ENCODE measurements at regions not wholly inside any gene's neighbourhood (a gene's known extent, or its start where the extent isn't known, plus 50 kb on each side); places are given as distances from the start of the nearest gene placed in this dataset.

DNA sequence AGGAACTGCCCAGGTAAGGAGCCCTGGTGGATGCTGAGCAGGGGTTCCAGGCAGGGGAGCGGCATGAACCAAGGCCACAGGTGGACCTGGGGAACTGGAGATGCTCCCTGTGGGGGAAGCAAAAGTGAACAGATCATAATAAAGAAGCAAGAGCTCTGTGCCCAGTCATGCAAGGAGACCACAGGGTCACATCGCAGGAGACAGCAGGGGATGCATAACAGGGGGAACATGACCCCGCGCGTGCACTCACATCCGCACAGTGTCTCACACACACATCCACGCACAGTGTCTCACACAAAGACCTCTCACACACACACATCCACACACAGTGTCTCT, 473.3 kb upstream of the HS6ST1 start:
- no peak for DNase-seq (ENCODE audit: low read depth)
- TF ChIP-seq, protein P1, sequence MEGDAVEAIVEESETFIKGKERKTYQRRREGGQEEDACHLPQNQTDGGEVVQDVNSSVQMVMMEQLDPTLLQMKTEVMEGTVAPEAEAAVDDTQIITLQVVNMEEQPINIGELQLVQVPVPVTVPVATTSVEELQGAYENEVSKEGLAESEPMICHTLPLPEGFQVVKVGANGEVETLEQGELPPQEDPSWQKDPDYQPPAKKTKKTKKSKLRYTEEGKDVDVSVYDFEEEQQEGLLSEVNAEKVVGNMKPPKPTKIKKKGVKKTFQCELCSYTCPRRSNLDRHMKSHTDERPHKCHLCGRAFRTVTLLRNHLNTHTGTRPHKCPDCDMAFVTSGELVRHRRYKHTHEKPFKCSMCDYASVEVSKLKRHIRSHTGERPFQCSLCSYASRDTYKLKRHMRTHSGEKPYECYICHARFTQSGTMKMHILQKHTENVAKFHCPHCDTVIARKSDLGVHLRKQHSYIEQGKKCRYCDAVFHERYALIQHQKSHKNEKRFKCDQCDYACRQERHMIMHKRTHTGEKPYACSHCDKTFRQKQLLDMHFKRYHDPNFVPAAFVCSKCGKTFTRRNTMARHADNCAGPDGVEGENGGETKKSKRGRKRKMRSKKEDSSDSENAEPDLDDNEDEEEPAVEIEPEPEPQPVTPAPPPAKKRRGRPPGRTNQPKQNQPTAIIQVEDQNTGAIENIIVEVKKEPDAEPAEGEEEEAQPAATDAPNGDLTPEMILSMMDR (IDR thresholded peaks at IDR 0.05; ENCODE audit: insufficient read depth, low read length) = no peak
- no peak overlapping the region for H3K4me3 ChIP-seq (ENCODE audit: low read depth, low read length)

DNA sequence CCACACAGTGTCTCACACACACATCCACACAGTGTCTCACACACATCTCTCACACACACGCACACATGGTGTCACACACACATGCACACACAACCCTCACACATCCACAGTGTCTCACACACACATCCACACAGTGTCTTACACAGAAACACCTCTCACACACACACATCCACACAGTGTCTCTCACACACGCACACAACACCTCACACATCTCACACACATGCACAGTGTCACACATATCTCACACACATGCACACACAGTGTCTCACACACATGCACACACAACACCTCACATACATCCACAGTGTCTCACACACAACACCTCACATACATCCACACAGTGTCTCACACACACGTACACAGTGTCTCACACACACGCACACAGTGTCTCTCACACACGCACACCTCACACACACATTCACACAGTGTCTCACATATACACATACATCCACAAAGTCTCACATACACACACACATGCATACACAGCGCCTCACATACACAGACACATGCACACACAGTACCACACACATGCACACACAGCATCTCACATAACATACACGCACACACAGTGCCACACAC, 473.9 kb upstream of the HS6ST1 start:
- no peak for DNase-seq (ENCODE audit: low read depth)
- no peak overlapping the region for H3K4me3 ChIP-seq (ENCODE audit: low read depth, low read length)
- TF ChIP-seq, protein P1 (IDR thresholded peaks at IDR 0.05; ENCODE audit: insufficient read depth, low read length) = no peak

DNA sequence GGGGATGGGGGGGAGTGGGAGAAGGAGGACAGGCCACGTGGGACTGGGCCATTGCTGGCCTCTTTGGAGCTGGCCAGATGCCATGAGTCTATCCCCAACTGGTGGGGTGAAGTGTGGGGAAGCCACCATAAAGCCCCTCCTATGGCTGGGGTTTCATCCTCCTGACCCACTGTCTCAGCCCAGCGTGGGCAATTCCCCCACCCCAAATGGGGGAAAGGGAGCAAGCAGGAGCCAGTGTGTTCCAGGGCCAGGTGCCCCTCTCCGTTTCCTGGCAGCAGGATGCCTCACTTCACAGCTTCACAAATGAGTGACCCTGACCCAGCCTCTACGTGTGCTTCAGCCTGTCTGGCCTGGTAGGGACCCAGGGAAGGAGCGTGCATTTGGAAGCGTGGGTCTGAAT, 474.7 kb upstream of the HS6ST1 start:
- no peak for DNase-seq (ENCODE audit: low read depth)
- no peak overlapping the region for H3K4me3 ChIP-seq (ENCODE audit: low read depth, low read length)
- TF ChIP-seq, protein P1 (IDR thresholded peaks at IDR 0.05; ENCODE audit: insufficient read depth, low read length) = no peak

DNA sequence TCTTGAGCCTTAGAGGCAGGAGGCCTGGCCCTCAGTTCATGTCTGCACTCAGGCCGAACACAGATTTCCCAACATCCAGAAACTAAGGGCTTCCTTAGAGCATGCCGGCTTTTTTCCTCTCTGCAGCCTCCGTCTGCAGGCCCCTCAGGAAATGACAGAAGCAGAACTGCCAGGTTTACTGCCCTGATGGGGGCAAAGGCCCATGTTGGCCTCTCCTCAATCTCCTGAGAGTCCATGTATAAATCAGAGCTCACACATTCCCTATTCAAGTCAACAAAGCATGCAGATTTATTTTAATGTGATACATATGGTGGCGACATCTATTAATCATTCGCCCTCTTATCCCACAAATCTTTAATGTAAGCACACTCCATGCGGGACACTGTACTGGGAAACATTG, 475.6 kb upstream of the HS6ST1 start:
- H3K4me3 ChIP-seq (ENCODE audit: low read depth, low read length) = no peak overlapping the region
- no peak for DNase-seq (ENCODE audit: low read depth)
- TF ChIP-seq, protein P1 (IDR thresholded peaks at IDR 0.05; ENCODE audit: insufficient read depth, low read length) = no peak

DNA sequence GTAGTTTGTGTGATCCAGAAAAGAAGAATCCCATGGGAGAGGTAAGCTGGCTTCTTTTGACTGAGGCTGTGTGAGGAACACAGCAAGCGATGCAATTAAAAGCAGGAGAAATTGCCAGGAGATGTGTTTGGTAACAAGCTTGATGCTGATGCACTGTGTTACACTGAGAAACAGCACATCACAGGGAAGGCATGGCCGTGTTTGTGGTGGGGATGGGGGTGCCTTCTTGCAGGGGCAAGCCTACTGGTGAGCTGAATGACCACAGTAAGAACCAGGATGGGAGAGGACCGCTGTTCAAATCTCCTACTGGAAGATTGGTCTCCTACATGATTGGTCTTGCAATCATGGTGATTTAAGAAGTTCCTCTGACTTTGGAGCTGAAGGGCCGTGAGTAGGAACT, 477.7 kb upstream of the HS6ST1 start:
- TF ChIP-seq, protein P1 (IDR thresholded peaks at IDR 0.05; ENCODE audit: insufficient read depth, low read length) = no peak
- no peak overlapping the region for H3K4me3 ChIP-seq (ENCODE audit: low read depth, low read length)
- no peak for DNase-seq (ENCODE audit: low read depth)

DNA sequence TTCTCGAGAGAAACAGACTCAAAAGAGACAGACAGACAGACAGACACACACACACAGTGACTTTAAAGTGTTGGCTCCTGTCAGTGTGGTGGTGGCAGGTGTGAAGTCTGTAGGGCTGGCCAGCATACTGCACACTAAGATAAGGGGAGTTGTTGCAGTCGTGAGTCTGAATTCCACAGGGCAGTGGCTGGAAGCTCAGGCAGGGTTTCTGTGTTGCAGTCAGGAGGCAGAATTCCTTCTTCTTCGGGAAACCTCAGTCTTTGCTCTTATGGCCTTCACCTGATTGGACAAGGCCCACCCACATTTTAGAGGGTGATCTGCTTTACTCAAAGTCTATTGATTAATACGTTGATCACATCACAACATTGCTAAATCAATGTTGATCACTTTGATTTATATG, 478.4 kb upstream of the HS6ST1 start:
- DNase-seq (ENCODE audit: low read depth) = no peak
- TF ChIP-seq, protein P1 (IDR thresholded peaks at IDR 0.05; ENCODE audit: insufficient read depth, low read length) = no peak
- no peak overlapping the region for H3K4me3 ChIP-seq (ENCODE audit: low read depth, low read length)

DNA sequence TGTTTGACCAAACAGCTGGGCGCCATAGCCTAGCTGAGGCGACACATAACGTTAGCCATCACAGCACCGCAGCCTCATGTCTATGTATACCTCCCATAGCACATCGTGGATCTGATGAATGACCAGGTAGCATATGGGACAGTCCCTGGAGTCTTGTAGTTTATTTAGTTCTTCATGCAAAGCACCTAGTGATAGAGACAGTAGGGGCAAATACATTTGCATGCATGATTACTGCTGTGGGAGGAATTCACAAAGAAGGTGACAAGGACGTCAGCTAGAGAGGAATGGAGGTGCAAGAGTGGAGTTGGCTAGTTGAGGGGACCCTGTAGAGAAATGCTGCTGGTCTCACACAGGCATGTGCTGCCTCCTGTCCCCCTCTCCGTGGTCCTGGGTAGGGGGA, 478.9 kb upstream of the HS6ST1 start:
- H3K4me3 ChIP-seq (ENCODE audit: low read depth, low read length) = no peak overlapping the region
- TF ChIP-seq, protein P1 (IDR thresholded peaks at IDR 0.05; ENCODE audit: insufficient read depth, low read length) = no peak
- no peak for DNase-seq (ENCODE audit: low read depth)

Measured in fibroblast of the aortic adventitia (primary cell).